Tibial artery (tissue), 4 donors: ENCODE measurements at regions not wholly inside any gene's neighbourhood (a gene's known extent, or its start where the extent isn't known, plus 50 kb on each side); places are given as distances from the start of the nearest gene placed in this dataset.

Experiments used
- DNase-seq, 2 donors: peaks; one replicate each; pipeline ENCODE4 v3.0.0-alpha.2; 2019
- H3K27ac ChIP-seq, 2 donors: fragments of 200-600 bp; sonication (generic) in 1 of 2; 1 replicate in 1 of 2; 2 replicates in 1 of 2; pipeline ENCODE4 v1.5.1; 2018 to 2019; ENCODE audit warnings: mild to moderate bottlenecking in 1 of 2
- H3K27me3 ChIP-seq, 2 donors: fragments of 200-600 bp; sonication (generic) in 1 of 2; one replicate each; pipeline versions ENCODE4 v1.5.1 to v1.6.0; 2016 to 2019
- H3K36me3 ChIP-seq, 3 donors: fragments of 200-600 bp; sonication (generic) in 2 of 3; one replicate each; pipeline ENCODE4 v1.5.1; 2016 to 2019; ENCODE audit warnings: mild to moderate bottlenecking in 2 of 3
- H3K4me1 ChIP-seq, 4 donors: fragments of 200-600 bp; sonication (generic) in 2 of 4; 1 replicate in 3 of 4; 2 replicates in 1 of 4; pipeline ENCODE4 v1.5.1; 2016 to 2019
- H3K4me3 ChIP-seq, 2 donors: fragments of 200-600 bp; sonication (generic) in 1 of 2; 1 replicate in 1 of 2; 2 replicates in 1 of 2; pipeline ENCODE4 v1.5.1; 2018 to 2019; ENCODE audit warnings: mild to moderate bottlenecking in 2 of 2
- H3K9me3 ChIP-seq, 3 donors: fragments of 200-600 bp; sonication (generic) in 1 of 3; one replicate each; pipeline ENCODE4 v1.5.1; 2016 to 2019
- intact Hi-C: fragments of 100-400 bp; cut with DNase I; formaldehyde crosslinking; loops from one replicate; pipeline ENCODE4 v1.15.0; 2023; ENCODE audit warnings: low total_unique reads
- TF ChIP-seq, protein P1 (sequence below), 2 experiments: fragments of 200-600 bp in 1 of 2; fragments of 450-650 bp in 1 of 2; IDR thresholded peaks; one replicate each; pipeline ENCODE4 v1.5.1; 2017 to 2019; ENCODE audit warnings: antibody characterized with exemption in 2 of 2, mild to moderate bottlenecking in 1 of 2, moderate library complexity in 1 of 2

DNA sequence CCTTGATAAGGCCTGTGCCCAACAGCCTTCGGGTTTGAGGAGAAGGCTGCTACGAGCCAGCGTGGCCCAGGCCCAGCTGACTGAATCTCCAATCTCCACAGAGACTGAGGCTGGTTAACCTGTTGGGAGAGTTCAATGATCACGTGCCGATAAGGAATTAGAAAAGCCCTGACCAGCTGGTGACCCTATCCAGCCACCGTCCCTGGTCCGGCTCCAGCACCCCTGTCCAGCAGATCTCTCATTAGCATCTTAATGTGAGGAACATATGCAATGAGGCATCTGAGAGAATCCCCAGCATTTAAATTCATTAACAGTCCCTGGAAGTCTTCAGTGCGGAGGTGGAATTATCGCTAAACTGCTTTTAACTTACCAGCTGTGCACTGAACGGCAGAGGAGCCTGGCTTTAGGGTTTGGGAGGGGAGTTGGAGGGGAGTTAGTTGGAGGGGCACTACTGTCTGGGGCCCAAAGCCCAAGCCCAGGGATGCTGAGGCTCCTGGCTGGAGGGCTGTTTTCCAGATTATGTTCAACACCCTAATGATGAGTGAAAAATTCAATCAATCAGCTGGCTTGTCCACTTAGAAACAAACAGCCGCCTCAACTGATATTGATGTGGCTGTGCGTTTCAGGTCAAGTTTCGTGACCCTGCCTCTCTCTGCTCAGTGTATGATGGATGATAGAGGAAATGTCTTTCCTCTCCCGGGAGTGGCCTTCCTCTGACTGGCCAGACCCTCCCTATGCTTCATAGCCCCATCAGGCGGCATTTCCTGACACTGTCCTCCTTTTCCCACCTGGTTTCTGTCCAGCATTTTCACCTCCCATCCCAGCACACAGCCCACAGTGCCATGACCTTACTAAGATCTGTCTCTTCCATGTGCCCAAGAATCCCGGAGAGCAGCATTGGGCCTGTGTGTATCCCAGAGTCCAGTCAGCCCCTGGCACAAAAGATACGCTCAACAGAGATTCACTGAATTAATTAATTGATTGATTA lies 184.5 kb downstream of the CCT6B start:
- TF ChIP-seq, protein P1, sequence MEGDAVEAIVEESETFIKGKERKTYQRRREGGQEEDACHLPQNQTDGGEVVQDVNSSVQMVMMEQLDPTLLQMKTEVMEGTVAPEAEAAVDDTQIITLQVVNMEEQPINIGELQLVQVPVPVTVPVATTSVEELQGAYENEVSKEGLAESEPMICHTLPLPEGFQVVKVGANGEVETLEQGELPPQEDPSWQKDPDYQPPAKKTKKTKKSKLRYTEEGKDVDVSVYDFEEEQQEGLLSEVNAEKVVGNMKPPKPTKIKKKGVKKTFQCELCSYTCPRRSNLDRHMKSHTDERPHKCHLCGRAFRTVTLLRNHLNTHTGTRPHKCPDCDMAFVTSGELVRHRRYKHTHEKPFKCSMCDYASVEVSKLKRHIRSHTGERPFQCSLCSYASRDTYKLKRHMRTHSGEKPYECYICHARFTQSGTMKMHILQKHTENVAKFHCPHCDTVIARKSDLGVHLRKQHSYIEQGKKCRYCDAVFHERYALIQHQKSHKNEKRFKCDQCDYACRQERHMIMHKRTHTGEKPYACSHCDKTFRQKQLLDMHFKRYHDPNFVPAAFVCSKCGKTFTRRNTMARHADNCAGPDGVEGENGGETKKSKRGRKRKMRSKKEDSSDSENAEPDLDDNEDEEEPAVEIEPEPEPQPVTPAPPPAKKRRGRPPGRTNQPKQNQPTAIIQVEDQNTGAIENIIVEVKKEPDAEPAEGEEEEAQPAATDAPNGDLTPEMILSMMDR (IDR thresholded peaks at IDR 0.05) = no peak
- no peaks in the 10 kb centered on the region for H3K4me1 ChIP-seq
- H3K27me3 ChIP-seq = no peaks in the 10 kb centered on the region
- peaks cover 0 to 5% (median 0%) of the 10 kb centered on the region in 3 donors for H3K9me3 ChIP-seq
- H3K4me3 ChIP-seq = no peak overlapping the region
- no peak overlapping the region for H3K27ac ChIP-seq
- intact Hi-C loops = no loop called here
- H3K36me3 ChIP-seq = no peaks in the 10 kb centered on the region
- no peak for DNase-seq

DNA sequence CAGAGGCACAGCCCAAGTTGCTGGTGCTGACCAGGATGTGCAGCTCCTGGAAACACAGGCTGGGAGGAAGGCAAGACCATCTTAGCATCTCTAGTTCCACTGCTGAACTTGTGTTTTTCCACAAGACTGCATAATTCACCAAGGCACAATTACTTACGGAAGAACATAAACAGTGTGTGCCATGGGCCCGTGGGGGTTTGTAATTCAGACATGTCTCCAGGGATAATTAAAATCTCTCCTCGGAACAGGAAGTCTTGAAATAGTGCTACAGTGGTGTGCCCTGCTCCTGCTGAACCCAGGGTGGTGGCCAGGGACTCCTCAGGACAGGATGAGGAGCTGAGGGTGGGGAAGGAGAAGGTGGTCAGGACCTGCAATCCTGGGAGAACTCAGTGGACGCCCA lies 188.2 kb downstream of the CCT6B start:
- no peaks in the 10 kb centered on the region for H3K27me3 ChIP-seq
- intact Hi-C loops = no loop called here
- no peak overlapping the region for H3K27ac ChIP-seq

DNA sequence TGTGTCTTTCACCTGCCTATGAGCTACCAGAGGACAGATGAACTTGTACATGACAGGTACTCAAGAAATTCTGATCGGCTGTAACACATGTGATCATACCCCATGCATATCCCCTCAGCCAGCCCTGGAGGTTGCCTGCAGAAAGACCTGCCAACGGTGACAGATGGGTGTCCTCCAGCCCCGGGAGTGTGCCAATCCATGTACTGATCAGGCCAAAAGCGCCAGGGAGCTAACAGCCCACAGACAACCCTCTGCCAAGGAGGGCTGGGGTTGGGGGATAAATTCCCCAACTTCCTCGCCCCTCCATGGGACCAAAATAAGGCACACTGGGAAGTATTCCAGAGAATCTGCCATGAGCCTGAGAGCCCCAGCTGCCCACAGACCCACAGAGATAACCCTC lies 189.4 kb downstream of the CCT6B start:
- Histone ChIP-seq H3K36me3 (no peaks in the 10 kb centered on the region), H3K27ac (no peak overlapping the region), H3K4me3 (no peak overlapping the region), H3K9me3 (no peaks in the 10 kb centered on the region), H3K27me3 (no peaks in the 10 kb centered on the region), H3K4me1 (no peaks in the 10 kb centered on the region)
- TF ChIP-seq, protein P1 (IDR thresholded peaks at IDR 0.05) = no peak
- no peak for DNase-seq
- intact Hi-C loops = no loop called here

More for the DNA sequence above, 188.2 kb downstream of the CCT6B start:
- TF ChIP-seq, protein P1 (IDR thresholded peaks at IDR 0.05) = no peak
- Histone ChIP-seq H3K4me1 (no peaks in the 10 kb centered on the region), H3K9me3 (no peaks in the 10 kb centered on the region), H3K4me3 (no peak overlapping the region), H3K36me3 (no peaks in the 10 kb centered on the region)
- no peak for DNase-seq

DNA sequence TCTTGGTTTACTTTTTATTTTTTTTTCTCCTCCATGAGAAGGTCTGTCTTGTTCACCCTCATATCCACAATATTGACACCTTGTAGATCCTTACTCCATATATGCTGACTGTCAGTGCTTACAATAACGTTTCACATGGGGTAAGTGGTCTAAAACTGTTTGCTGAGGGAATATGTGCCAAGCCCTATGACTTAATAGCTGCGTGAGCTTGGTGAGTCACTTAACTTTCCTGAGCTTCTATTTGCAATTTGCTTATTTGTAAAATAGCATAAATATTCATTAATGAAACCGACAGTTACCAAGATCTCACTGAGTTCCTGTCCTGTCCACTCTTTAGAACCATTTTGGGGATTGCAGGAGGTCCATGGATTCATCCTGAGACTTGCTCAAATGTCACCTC lies 190.7 kb downstream of the CCT6B start:
- TF ChIP-seq, protein P1 (IDR thresholded peaks at IDR 0.05) = no peak
- Histone ChIP-seq H3K27ac (no peak overlapping the region), H3K9me3 (no peaks in the 10 kb centered on the region), H3K27me3 (no peaks in the 10 kb centered on the region), H3K4me3 (no peak overlapping the region), H3K36me3 (no peaks in the 10 kb centered on the region), H3K4me1 (no peaks in the 10 kb centered on the region)
- intact Hi-C loops = no loop called here
- no peak for DNase-seq

DNA sequence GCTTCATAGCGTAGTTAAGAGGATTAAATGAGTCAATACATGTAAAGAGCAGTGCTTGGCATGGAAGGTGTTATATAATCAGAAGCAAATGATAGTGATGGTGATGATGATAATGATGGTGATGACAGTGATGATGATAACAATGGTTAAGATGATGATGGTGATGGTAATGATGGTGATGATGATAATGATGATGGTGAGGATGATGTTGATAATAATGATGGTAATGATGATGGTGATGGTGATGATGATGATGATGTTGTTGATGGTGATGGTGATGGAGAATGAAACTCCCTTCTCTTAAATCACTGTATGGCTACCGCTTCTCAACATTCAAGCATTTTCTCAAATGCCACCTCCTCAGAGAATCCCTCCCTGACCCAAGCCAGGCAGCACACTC lies 190.5 kb downstream of the TMEM132E start:
- no peaks in the 10 kb centered on the region for H3K9me3 ChIP-seq
- H3K4me3 ChIP-seq = no peak overlapping the region
- intact Hi-C loops = no loop called here
- DNase-seq = no peak
- no peak overlapping the region for H3K27ac ChIP-seq
- no peaks in the 10 kb centered on the region for H3K36me3 ChIP-seq
- TF ChIP-seq, protein P1 (IDR thresholded peaks at IDR 0.05) = no peak
- H3K4me1 ChIP-seq = no peaks in the 10 kb centered on the region
- no peaks in the 10 kb centered on the region for H3K27me3 ChIP-seq
